Activated CD8-positive, alpha-beta memory T cell treated with anti-CD3 and anti-CD28 coated beads for 48 hours (primary cell): ENCODE measurements at regions not wholly inside any gene's neighbourhood (a gene's known extent, or its start where the extent isn't known, plus 50 kb on each side); places are given as distances from the start of the nearest gene placed in this dataset.
"Not testable (repeated sequence)": the region's sequence is repeated elsewhere in the genome, so short reads cannot be mapped to it uniquely, and the experiment has no call there.

ENCODE experiments used
- DNase-seq, 3 experiments: peaks; one replicate each; pipeline ENCODE4 v3.0.0-alpha.2; 2020; ENCODE audit warnings: low read depth in 2 of 3, low spot score in 2 of 3

DNA sequence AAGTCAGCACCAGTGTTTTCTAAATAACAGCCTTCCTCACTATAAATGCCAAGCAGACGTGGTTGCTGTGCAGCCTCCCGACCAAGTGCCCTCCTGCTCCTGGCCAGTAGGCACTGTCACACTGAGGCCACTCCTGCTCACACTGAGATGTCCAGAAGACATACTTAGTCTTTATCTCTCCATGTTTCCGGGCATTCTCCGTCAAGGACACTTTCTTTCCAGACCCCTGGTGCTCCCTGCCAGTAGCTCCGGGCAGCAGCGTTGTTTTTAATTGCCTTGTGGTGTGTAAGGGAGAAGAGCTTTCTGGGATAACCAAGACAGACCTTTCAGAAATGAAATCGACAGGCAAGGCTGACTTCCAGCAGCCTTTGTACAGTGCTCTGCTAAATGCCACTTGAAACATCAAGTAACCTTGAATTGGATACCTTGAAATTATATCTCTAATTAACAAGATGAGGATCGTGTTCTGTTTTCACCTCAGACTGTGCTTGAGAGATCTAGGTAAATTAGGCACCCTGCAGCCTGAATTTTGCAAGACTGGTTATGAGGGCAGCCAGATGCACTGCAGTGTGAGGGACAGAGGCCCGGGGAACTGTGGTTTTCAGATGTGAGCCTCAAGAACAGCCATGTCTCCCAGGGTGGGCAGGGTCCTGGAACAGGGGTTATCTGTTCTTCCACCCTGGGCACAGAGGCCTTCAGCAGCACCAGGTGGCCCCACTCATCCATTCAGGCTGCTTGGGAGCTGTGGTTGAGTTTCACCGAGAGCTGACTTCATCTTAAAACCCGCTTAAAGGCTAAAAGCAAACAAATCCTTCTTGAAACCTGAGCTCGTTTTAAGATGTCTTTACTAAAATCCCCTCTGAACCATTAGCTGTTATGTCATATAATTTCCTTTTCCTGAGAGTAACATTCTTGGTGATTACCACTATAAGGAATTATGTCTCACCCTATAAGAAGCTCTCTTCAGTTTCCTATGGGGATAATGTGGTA, 105.5 kb upstream of the IL12A start:
- DNase-seq, result no peak

DNA sequence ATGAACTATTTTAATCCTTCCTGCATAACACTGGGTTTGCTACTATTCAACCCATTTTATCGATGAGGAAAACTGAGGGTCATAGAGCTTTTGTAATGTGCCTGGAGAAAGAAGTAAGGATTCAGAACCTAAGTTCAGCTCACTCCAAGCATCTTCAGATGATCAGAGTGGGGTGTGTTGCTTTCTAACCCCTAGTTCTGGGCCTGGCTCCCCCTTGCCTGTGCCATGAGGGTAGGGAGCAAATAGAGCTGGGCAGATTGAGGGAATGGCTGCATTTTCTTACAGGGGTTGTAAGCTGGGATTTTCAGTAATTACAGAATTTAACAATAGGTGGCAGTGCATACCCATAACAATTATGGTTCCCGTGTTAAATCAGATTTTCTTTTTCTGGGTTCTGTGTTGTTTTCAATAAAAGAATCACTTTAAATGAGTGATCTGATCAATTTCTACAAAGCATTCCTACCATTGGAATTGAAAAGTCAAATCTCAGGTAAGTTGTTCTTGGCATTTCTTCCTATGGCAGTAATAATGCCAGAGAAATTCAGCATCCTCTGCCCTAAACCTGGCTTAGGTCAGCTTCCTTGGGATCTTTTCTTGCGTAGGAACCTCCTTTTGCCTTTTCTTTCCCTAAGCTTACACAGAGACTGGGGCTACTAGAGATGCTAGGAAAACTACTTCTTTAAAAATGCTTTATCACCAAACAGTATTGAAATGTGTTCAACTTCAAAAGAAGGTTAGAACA, 103.8 kb upstream of the IL12A start:
- DNase-seq, result no peak

DNA sequence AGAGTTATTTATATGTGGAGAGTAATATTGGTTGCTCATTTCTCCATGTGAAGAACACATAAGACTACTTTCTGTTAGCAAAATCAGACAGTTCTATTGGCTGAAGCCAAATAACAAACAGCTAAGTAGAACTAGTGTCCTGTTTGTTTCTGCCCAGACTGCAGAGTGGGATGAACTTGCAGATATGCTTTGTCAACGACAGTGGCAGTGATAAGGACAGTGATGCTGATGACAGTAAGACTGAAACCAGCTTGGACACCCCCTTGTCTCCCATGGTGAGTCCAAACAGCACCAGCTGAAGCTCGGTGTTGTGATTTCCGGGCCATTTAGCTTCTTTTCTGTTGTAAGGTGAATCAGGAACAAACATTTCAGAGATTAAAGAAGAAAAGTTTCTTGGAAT, 102.6 kb upstream of the IL12A start:
- DNase-seq, result no peak

DNA sequence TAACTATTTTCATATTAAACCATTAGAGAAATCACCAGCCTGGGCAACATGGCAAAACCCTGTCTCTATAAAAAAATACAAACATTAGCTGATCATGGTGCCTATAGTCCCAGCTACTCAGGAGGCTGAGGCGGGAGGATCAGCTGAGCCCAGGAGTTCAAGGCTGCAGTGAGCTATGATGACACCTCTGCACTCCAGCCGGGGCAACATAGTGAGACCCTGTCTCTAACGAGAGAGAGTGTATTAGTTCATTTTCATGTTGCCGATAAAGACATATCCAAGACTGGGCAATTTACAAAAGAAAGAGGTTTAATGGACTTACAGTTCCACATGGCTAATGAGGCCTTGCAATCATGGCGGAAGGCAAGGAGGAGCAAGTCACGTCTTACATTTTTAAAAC, 102.1 kb upstream of the IL12A start:
- not testable (repeated sequence) for DNase-seq

DNA sequence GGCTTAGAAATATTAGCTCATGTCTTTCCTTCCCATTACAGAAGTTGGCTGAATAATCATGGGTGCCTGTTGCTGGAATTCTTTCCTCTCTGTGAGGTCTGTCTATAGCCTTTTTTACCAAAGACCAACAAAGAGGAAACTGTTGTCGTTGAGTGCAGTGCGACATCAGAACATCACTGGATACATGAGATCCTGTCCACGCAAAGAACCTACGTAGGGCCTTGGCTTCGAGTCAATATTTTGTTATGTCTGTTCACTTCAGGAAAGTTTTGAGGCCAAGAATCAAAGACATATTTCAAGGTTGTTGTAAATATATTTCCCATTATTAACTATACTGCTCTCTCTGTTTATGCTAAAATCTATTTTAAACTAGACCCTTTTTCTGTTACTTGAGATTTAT, 101.5 kb upstream of the IL12A start:
- DNase-seq, result no peak

DNA sequence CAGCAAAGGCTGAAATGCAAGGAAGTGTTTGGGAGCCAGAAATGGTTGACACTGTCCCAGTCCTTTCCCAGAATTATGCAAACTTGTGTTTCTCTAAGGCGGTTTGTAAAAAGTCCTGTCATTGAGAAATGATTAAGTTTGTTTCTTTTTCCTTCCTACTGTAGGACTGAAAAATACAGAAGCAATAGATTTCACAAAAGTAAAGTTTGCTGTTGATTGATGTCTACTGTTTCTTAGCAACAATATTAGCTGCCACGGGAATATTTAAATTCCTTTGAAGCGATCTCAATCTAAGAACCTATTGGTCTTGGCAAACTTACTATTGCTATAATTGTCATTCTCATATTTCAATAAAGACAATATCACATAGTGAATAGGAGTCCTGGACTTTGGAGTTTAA, 100.7 kb upstream of the IL12A start:
- no peak for DNase-seq

DNA sequence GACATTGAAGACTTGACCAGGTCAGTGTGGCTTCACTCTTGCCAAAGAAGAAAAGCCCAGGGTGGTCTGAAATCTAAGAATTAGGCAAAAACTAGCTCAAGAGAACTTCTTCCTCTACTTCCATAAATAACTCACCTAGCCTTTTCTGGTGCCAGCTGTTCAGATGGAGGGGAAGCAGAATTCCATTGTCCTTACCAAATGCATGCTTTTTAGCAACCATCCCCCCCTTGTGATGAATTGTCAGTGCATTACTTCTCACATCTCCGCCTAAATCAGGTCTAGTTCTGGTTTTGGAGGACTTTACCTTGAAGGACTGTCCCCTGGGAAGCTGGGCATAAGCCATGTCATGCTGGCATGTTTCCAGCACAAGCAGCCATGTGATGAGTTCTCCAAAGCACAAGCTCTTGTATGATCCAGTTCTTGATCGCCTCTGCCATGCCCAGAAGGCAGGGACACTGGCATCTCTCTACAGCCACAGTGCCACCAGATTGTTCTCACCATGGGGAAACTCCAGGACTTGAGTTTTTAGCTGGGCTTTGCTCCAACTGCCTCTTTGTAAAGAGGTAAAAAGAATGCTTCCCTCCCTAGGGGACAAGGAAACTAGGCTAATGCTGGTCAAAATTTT, 96.4 kb upstream of the IL12A start:
- DNase-seq, result no peak

DNA sequence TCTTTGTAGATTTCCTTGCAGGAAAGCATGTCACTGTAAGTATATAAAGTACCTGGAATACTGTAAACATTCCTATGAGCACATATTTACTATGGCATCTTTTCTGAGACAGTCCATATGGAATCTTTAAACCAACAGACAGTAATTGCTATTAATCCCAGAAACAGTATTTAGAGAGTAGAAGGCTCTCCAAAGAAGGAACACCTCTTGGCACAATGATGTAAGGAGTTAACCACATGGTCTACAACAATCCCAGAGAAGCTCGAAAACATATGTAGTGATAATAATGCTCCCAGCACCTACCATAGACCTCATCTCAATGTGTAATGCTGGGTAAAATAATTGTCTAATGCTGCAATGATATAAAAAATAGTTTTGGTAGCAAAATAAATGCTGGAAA, 95.8 kb upstream of the IL12A start:
- no peak for DNase-seq

DNA sequence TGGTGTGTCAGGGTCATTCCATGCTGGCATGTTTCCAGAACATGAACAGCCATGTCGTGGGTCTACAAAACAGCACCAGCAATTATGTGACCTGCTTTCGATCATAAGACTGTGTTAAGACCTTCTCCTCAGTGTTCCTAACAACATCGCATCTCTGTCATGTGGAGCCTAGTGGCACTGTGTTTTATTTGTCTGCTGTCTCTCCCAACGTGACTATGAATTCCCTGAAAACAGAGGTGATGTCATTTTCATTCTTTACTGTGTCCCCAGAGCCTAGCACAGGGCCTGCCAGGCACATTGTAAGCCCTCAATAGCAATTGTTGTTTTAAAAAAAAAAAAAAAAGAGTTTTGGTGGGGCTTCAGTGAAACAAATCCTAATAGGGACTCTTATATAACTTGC, 94.2 kb upstream of the IL12A start:
- DNase-seq, result no peak

DNA sequence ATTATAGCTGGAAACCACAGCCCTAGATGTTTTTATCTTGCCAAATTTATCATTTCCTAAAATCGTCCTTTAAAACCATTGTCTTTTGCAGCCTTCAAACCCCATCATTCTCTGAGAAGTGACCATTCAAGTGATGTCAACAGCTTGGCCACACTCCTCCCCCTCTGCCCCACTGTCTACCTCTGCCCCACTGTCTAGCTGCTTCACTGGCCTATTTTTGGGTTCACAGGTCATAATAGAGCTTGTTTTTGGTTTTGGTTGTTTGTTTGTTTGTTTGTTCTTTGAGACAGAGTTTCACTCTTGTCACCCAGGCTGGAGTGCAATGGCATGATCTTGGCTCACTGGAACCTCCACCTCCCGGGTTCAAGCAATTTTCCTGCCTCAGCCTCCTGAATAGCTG, 93.2 kb upstream of the IL12A start:
- no peak for DNase-seq

DNA sequence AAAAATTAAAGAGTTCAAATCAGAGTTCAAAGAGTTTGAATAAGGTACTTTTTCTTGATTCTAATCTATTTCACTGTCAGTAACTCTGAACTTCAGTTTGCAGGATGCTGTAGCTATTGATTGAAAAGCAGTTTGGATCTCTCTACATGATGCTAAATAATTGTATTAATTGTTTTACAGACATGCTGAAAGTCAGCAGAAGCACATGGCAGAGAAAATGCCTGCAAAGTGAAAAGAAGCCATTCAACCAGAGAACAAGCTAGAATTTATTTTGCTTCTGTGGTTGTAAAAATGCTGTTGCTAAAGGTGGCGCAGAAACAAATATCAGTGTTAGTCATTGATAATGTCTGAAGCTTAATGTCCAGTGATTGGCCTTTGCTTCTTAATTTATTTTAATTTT, 92.1 kb upstream of the IL12A start:
- DNase-seq, result no peak

DNA sequence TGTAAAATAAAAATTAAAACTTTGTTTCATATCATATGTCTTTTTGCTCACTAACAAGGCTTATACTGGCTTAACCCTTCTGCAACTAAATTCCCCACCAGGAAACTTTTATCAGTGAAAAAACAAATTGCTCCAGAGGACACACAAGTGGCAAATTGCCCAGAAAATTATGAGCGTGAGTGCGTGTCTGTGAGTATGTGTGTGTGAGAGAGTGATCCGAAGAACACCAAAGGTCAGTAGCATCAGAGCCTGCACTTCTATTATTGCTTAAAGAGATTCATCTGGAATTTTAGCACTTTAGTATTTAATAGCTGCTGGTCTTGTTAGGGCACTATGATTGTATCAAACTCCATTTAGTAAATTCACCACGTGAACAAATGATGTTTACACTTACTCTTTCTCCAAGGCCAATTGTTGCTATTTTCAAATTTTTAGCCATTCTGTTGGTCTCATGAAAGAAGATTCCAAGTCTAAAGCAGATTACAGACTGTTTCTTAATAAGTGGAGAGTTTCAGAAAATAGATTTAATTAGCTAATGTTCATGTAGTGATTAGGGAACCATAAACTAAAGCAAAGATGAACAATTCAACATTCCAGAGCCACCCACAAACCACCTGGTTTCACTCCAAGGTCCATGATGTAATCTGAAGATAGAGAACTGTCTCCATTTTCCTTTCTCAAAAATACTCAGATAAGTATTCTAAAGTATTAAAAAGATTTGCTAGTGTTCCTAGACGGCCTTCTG, 91.1 kb upstream of the IL12A start:
- DNase-seq, result no peak

DNA sequence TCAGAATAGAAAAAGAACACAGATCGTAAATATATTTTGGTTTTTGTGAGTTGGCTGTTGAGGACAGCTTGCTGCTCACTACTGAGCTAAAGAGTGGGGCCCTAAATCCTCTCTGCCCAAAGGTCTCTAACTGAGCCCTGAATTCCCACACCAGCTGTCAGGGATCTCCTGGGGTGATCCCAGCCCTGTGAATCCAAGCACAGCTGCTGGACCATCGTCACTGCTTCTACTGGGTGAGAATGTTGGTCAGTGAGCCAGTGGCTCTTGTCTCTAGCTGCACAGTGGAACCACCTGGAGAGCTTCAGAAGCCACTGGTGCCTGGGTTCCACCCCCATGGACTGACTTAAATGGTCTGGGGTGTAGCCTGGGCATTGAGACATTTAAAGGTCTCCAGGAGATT, 90.5 kb upstream of the IL12A start:
- no peak for DNase-seq

DNA sequence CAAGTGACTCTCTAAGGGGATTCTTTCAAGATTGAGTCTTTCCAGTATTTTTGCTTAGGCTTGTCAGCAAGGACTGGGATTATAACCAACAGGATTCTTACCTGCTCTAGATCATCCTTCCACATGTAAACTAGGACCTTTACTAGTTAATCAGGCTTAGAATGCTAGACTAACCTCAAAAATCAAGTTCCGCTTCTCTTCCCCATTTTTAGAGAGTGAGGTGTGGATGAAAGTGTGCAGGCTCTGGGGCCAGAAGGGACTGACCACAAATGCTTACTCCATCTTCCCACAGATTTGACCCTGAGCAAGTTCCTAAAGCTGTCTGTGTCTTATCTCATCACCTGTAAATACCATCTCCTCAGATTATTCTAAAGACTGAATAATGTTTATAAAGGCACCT, 89.5 kb upstream of the IL12A start:
- DNase-seq, result no peak

DNA sequence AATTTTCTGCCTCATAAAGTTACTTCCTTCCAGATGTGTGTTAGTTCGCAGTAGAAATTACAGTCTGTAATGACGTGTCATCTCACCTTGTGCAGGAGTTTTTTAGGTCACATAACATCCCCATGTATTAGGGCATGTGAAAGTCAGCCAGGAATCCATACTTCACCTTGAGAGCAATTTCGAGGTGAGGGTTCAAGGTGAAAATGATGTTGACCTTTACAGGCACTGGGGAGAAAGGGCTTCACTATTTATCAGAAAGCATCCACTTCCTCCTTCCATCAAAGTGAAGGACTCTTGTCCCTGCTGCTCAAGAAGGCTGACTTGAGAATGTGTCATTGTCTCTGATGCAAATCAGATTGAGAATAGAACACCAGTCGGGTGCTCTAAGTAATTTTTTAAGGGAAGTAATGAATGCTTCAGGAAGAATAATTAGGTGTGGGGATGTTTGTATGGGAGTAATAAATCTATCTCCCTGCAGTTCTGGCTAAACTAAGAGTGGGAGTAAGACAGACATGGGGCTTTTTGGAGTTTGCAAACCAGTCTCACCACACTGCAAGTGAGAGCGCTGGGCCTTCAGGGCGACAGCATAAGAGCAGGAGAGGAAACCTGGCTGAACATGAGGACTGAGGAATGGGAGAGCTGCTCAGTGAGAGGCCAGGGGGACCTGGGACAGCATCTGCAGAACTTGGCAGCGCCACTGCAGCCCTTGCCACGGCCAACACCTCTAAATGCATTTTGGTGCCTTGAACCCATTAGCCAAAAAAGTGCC, 85.9 kb upstream of the IL12A start:
- no peak for DNase-seq

DNA sequence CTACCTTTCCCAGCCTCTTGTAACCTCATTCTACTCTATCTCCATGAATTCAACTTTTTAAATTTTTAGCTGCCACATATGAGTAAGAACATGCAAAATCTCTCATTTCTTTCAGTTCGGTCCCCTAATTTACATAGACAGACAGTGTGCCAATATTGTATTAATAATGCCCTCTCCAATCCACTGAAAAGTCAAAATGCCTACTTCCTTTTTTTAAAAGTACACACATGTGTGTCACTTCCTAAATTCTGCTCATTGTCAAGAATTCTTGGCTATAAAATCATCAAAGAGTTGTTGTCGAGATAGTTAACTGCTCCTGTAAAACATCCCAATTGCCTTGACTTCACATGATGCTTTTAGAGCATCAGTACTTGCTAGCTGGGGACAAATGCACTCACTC, 84.2 kb upstream of the IL12A start:
- DNase-seq, result no peak

DNA sequence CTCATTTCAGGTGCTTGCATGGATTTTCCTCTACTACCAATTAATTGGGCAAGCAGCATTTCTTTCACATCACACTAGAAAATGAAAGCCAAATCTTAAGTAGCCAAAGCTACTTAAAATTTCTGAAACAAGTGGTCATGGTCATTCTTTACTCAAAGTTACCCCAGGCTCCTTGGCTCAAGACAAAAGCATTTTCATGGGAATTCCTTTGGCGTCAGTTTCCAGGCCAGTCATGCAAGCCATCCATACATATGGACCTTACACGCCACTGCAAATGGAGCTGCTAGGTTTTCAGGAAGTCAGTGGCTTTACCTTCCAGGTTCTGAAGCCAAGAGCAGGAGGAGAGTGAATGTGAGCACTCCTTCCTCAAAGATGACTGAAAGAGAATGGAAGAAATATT, 83.7 kb upstream of the IL12A start:
- DNase-seq, result no peak

DNA sequence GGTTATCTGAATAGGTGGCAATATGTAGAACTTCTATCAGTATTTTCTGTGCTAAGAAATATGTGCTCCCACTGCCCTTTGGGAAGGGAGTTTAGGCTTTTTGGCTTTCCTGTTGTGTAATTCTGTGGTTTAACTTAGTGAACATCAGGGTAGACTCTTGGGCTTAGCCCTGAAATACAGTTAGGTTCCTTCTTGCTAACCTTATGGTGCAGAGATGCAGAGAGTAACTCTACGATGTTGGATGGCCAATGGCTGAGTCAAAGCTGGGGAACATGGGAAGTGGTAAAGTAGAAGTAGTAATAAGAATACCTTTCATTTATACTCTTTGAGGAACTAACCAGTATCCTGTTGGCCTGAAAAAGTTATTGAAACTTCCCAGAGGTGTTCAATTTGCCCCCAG, 80.8 kb upstream of the IL12A start:
- no peak for DNase-seq

DNA sequence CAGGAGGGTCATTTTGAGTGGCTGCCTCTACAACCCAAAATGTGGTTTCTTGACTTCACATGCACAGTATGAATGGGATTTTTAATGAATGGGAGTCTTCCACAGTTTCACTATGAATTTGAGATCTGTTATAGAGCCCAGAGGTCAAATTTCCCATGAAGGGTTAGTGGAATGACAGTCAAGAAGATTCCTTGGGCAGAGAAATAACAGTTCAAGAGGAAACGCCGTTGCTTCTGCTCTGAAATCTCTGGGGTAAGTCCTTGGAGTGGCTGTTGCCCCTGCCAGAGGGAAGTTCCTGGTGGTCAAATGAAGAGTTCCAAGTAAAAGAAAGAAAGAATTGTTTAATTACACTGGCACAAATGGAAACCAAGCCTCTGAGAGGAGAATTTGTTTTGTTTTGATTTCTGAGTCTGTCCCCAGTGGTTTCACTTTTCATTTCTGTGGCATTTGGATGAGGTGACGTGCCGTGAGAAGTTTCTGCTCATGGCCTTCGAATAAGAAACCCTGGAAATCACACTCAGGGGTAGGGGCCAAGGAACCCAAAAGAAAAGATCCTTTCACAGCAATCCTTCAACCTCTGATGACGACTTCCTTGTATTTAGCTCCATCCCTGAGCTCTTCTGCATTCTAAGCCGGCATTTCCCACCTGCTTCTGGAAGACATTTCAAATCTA, 77.5 kb upstream of the IL12A start:
- no peak for DNase-seq

DNA sequence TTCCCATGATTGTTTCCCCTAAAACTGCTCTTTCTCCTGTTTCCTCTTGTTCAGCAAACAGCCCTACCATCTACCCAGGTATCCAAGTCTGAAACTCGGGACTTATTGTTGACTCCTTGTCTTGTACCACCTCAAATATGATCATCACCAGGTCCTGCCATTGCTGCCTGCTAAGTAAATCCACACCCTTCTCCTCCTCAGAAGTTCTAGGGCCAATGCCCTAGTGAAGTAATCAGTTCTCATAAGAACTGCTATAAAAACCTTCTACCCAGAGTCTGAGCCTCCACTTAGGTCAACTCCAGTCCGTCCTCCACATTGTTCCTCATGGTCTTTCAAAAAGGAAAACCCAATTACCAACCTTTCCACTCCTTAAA, 77.0 kb upstream of the IL12A start:
- DNase-seq, result no peak
